GM21529 (cell line): ENCODE measurements at regions not wholly inside any gene's neighbourhood (a gene's known extent, or its start where the extent isn't known, plus 50 kb on each side); places are given as distances from the start of the nearest gene placed in this dataset.
A peak's percentile ranks its signal among the peaks of the same experiment; 100 is the strongest.
"Not testable (repeated sequence)": the region's sequence is repeated elsewhere in the genome, so short reads cannot be mapped to it uniquely, and the experiment has no call there.

ENCODE experiments used
- ATAC-seq: cut with Tn5 transposase; IDR thresholded peaks from one replicate; pipeline ENCODE4 v1.9.1; 2021; ENCODE audit not compliant: unreplicated experiment

GRCh38 chr14:54241517-54241916, 155.3 kb upstream of the CDKN3 start:
- no peak for ATAC-seq

DNA sequence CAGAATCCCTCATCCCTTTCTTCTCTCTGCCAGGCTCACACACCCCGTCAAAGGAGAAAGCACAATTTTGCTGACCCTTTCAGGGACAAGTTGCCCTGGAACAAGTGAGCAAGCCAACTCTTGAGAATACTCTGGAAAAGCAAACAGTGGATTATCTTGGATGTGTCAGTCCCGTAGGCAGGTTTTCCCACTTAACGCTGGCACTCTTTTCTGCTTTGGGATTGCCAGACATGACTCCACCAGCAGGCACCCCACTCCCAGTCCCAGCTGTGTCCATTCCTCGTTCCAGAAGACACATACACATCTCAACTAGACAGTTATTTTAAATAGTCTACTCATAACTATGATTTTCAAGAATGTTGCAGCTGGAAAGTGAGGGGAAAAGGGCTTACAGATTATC, 145.5 kb upstream of the CDKN3 start:
- ATAC-seq: no peak

DNA sequence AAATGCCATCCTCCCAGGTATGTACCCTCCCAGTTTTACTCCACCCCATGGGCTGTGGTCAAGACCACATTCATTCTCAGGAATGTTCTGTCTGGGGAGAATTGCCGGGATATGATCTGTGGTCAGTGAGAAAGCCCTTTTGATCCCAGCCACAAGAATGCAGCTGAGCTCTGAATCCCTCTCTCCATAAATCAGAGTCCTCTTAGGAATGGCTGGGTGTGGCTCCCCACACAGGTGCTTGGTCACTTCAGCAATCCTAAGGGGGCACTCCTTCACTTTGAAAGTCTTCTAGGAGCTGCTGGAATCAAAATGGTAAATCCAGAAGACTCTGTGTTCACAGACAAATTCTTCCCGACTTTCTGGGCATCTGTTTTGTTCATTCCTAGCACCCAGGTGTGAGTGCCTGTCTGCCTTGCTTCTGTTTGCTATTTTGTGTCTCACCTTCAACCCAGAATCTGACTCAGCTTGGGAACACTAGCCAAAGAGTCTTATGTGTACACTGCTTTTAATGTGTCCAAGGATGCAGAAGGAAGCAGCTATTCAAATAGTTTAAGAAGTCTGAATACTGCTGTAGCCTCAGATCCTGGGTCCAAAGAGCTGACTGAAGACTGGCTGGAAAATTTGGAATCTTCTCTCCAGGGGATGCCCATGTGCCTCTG, 144.6 kb upstream of the CDKN3 start:
- ATAC-seq: no peak

DNA sequence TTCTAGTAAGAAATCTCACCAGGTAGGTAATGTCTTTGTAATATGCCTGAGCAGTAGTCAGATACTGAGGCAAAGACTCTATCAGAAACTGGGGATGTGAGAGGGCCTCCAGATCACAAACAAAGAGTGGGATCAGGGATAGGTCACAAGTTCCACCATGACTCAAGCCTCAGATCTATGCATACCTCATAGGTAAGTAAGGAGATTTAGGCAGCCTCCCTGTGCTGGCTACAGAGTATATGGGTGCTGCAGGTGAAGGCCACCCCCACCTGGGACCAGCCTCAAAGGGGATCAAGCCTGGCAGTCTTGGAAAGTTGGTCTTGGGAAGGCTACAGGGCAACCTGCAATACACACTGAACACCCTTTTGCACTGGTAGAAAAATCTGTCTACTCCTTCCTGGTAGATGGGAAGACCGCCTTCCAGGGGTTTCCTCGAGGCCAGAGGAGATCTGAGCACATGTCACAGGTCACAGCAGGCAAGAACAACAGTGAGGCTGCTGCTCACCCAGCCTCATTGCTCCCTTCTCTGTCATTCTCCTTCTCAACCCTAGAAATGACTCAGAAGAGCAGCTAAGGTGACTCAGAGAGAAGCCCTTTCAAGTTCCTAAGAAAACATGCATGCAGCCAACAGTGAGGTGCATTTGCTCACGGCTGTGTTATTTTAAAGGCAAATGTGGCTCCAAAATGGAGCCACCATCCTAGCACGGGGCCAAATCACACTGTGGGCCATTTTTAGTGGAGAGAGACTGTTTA, 143.4 kb upstream of the CDKN3 start:
- ATAC-seq: peak; percentile 74

GRCh38 chr14:54256156-54256555, 140.7 kb upstream of the CDKN3 start:
- no peak for ATAC-seq

GRCh38 chr14:54257424-54257823, 139.4 kb upstream of the CDKN3 start:
- no peak for ATAC-seq

DNA sequence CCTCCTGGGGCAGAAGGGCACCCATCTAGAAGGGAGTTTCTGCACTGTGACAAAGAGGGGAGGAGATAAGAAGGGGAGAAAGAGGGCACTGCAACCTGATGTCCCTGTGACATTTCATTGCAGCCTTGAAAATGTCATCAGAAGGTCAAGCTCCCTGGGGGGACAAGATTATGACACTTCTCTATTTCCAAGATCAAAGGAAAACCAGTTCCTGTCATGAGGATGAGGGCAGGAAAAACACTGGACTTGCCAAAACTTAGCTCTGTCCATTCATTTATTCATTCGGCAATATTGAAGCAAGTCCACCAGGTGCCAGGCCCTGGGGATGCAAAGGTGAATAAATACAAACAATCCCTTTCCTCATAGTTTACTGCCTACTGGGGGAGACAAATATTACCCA, 138.4 kb upstream of the CDKN3 start:
- no peak for ATAC-seq

DNA sequence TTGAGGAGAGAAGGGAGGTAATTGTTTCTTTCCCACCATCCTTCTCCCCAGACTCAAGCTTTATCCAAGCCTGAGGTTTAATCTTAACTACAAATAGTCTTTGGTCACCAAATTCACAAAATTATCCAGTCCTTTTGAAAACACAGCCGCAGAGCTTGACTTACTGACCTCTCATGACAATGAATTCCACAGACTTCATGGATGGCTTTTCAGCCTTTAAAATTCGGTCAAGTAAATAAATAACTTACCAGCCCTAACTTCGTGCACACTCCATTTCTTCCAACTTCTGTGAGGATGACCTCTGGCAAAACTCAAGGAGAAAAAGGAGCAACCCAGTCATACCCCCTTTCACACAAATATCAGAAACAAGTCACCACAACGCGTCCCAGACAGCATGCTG, 137.0 kb upstream of the CDKN3 start:
- no peak for ATAC-seq

DNA sequence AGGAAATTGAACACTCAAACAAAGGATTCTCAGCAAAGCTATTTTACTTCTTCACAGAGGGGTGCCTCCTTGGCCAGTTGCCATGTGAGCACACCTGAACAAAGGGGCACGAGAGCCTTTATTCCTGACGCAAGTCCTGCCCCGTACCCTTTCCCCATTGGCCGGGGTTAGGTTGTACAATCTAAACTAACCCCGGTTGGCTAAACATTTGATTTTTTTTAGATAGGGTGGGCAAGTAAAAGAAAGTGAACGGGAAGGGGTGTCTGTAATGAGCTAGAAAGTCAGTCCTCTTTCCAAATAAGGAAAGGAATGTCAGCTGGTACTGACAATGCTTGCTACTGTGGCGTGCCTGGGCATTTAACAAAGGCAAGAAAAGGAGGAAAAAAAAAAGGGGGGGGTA, 135.5 kb upstream of the CDKN3 start:
- no peak for ATAC-seq

GRCh38 chr14:54266616-54267015, 130.2 kb upstream of the CDKN3 start:
- ATAC-seq: not testable (repeated sequence)

DNA sequence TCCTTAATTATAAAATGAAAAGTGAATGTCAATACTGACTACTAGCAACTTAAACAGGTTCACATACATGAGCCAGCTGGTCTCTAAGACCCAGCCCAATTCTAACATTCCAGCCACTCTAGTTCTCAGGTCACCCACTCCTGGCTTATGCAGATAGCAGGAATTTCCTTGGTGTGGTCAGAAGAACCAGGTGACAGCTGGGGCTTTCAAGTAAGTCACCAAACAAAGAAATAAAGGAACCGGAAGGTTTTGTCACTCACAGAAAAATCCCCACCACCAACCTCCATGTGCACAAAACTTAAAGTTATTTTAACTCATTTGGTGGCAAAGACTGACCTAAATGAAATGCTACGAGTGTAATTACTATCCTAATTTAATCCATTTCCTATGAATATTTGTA, 129.6 kb upstream of the CDKN3 start:
- peak; percentile 86 for ATAC-seq

GRCh38 chr14:54275997-54276725, 120.6 kb upstream of the CDKN3 start:
- no peak for ATAC-seq

DNA sequence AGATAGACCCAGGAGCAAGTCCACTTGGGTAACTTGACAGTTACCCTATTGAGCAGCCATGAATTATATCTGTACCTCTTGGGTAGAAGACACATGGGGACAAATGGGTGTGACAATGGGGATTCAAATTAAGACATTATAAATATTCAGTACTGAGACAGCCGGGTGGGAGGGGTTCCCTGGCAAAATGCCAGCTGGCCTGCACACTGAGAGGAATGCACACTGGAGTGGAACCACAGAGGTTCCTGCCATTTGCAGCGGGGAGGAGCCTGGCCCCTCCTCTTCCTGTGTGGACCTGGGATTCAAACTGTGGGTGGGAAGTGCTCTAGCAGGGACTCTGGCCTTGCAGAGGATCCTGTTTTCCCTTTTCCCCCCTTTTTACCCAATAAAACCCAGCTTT, 118.7 kb upstream of the CDKN3 start:
- ATAC-seq: no peak

- ATAC-seq: no peak
Observed at GRCh38 chr14:54278665-54279295, 118.0 kb upstream of the CDKN3 start.

GRCh38 chr14:54282849-54283248, 114.0 kb upstream of the CDKN3 start:
- no peak for ATAC-seq

GRCh38 chr14:54285030-54285429, 111.8 kb upstream of the CDKN3 start:
- no peak for ATAC-seq

DNA sequence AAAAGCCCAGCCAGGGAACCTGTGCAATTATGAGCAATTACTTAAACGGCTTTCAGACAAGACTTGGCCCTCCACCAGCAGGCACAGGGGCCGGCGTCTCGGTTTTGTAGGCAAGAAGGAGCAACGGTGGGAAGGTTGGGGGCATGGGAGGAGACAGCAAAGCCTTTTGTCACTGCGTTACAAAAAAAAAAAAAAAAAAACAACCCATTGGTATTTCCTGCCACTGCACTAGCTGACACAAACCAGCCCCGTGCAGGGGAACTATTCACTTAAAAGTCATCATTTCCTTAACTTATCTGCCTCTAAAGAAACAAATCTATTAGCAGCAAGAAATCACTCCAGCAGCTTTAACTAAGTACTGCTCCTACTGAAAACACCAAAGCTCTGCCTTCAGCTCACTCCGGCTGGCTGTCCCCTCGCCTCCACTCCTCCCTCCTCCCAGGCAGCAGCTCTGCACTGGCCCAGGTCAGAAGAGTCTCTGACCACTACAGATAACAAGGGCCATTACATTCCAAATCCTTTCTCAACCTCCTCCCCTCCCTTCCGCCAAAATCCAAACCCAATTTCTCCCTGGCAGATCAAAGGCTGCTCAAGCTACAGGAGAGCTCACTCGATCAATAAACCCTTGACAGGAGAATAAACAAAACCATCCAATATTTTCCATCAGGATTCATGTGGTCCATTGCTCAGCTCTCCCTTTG, 105.2 kb upstream of the CDKN3 start:
- no peak for ATAC-seq

DNA sequence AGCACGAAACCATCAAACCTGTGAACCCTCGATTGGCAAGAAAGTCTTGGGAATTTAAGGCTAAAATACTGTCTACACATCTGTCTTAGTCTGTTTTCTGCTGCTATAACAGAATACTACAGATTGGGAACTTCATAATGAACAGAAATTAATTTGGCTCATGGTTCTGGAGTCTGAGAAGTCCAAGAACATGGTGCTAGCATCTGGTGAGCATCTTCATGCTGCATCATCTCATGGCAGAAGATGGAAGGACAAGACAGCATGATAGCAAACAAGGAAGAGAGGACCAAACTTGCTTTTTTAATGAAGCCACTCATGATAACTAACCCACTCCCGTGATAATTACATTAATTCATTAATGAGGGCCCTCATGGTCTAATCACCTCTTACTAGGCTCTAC, 102.0 kb upstream of the CDKN3 start:
- ATAC-seq: no peak

- ATAC-seq: no peak
Observed at GRCh38 chr14:54299410-54300363, 97.1 kb upstream of the CDKN3 start.

GRCh38 chr14:54300881-54301280, 95.9 kb upstream of the CDKN3 start:
- ATAC-seq: no peak
